HL-60 (cell line): ENCODE measurements at regions not wholly inside any gene's neighbourhood (a gene's known extent, or its start where the extent isn't known, plus 50 kb on each side); places are given as distances from the start of the nearest gene placed in this dataset.

Experiments used
- DNase-seq, 2 experiments: peaks; one replicate each; pipeline ENCODE4 v3.0.0-alpha.2; 2010 to 2020; ENCODE audit warnings: low read depth in 1 of 2, low spot score in 1 of 2
- H3K27ac ChIP-seq: fragments of 250-450 bp; sonication (Bioruptor Pico); replicated peaks from 2 replicates; pipeline ENCODE4 v1.5.1; 2020; ENCODE audit warnings: mild to moderate bottlenecking, moderate library complexity
- H3K27me3 ChIP-seq: fragments of 250-450 bp; sonication (Bioruptor Pico); 2 replicates; pipeline ENCODE4 v1.5.1; 2021; ENCODE audit warnings: mild to moderate bottlenecking, moderate library complexity; ENCODE audit not compliant: insufficient read depth, poor library complexity, severe bottlenecking
- H3K4me3 ChIP-seq: replicated peaks from 2 replicates; pipeline ENCODE4 v1.5.1; 2011; ENCODE audit warnings: mild to moderate bottlenecking, control low read depth, low read length; ENCODE audit not compliant: insufficient read depth
- GABPA ChIP-seq: IDR thresholded peaks from 2 replicates; pipeline ENCODE4 v1.6.1; 2012; ENCODE audit warnings: low read depth
- POLR2AphosphoS5 ChIP-seq: IDR thresholded peaks from 2 replicates; pipeline ENCODE4 v1.6.1; 2012; ENCODE audit warnings: low read depth
- SPI1 ChIP-seq: IDR thresholded peaks from 2 replicates; pipeline ENCODE4 v1.6.1; 2012; ENCODE audit warnings: low read depth, mild to moderate bottlenecking, borderline replicate concordance
- TF ChIP-seq, protein P1 (sequence below): IDR thresholded peaks from one replicate; pipeline ENCODE4 v1.5.1; 2011; ENCODE audit warnings: low read length, control low read depth, inconsistent platforms; ENCODE audit not compliant: insufficient read depth
- TF ChIP-seq, protein P2 (sequence below): IDR thresholded peaks from 2 replicates; pipeline ENCODE4 v1.6.1; 2012; ENCODE audit warnings: low read depth; ENCODE audit not compliant: insufficient replicate concordance

DNA sequence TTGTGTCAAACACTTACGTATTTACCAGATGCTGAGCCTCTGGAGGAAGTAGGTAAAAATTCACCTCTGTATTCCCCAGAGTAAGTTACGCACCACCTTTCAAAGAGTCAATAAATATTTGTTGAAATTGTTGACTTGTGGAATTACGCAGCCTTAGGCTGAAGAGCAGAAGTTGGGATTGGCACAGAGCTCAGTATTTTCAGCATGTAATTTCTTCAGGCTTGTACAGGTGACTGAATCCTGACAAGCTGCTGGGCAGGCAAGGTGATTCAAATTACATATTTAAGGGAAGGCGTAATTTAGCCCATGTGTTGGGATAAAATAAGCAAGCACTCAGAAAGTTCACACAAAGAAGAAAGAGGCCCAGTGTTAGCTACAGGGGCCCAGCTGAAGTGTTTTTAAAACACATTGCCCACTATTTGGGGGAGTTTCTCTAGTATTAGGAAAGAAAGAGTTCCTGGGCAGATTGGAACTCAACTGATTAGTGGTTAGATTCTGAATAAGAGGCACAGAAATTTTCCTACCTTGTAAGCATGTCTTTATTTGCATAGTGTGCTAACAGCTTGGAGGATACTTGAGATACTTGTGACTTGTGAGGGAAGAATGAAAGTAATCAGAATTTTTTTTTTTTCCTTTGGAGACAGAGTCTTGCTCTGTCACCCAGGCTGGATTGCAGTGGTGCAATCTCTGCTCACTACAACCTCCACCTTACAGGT is 165.3 kb upstream of the FBXL7 start:
- no peak for DNase-seq
- Histone ChIP-seq H3K27me3 (no peaks in the 10 kb centered on the region), H3K27ac (no peak overlapping the region), H3K4me3 (no peak overlapping the region)
- no peak for TF ChIP-seq SPI1
- no peak for TF ChIP-seq POLR2AphosphoS5
- TF ChIP-seq, protein P1, sequence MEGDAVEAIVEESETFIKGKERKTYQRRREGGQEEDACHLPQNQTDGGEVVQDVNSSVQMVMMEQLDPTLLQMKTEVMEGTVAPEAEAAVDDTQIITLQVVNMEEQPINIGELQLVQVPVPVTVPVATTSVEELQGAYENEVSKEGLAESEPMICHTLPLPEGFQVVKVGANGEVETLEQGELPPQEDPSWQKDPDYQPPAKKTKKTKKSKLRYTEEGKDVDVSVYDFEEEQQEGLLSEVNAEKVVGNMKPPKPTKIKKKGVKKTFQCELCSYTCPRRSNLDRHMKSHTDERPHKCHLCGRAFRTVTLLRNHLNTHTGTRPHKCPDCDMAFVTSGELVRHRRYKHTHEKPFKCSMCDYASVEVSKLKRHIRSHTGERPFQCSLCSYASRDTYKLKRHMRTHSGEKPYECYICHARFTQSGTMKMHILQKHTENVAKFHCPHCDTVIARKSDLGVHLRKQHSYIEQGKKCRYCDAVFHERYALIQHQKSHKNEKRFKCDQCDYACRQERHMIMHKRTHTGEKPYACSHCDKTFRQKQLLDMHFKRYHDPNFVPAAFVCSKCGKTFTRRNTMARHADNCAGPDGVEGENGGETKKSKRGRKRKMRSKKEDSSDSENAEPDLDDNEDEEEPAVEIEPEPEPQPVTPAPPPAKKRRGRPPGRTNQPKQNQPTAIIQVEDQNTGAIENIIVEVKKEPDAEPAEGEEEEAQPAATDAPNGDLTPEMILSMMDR, result no peak
- TF ChIP-seq, protein P2, sequence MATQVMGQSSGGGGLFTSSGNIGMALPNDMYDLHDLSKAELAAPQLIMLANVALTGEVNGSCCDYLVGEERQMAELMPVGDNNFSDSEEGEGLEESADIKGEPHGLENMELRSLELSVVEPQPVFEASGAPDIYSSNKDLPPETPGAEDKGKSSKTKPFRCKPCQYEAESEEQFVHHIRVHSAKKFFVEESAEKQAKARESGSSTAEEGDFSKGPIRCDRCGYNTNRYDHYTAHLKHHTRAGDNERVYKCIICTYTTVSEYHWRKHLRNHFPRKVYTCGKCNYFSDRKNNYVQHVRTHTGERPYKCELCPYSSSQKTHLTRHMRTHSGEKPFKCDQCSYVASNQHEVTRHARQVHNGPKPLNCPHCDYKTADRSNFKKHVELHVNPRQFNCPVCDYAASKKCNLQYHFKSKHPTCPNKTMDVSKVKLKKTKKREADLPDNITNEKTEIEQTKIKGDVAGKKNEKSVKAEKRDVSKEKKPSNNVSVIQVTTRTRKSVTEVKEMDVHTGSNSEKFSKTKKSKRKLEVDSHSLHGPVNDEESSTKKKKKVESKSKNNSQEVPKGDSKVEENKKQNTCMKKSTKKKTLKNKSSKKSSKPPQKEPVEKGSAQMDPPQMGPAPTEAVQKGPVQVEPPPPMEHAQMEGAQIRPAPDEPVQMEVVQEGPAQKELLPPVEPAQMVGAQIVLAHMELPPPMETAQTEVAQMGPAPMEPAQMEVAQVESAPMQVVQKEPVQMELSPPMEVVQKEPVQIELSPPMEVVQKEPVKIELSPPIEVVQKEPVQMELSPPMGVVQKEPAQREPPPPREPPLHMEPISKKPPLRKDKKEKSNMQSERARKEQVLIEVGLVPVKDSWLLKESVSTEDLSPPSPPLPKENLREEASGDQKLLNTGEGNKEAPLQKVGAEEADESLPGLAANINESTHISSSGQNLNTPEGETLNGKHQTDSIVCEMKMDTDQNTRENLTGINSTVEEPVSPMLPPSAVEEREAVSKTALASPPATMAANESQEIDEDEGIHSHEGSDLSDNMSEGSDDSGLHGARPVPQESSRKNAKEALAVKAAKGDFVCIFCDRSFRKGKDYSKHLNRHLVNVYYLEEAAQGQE, result no peak
- TF ChIP-seq GABPA, result no peak

DNA sequence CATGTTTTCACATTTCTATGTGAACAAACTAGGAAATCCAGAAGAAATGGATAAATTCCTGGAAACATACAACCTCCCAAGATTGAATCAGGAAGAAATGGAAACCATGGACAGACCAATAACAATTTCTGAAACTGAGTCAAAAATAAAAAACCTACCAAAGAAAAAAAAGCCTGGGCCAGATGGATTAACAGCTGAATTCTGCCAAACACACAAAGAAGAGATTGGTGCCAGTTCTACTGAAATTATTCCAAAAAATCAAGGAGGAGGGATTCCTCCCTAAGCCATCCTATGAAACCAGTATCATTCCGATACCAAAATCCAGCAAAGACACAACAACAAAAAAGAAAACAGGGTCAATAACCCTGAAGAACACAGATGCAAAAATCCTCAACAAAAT is 166.9 kb upstream of the FBXL7 start:
- H3K27ac ChIP-seq, result no peak overlapping the region
- TF ChIP-seq SPI1, result no peak
- TF ChIP-seq, protein P2, result no peak
- no peak for TF ChIP-seq POLR2AphosphoS5
- TF ChIP-seq, protein P1, result no peak
- TF ChIP-seq GABPA, result no peak
- DNase-seq, result no peak
- no peaks in the 10 kb centered on the region for H3K27me3 ChIP-seq
- no peak overlapping the region for H3K4me3 ChIP-seq

DNA sequence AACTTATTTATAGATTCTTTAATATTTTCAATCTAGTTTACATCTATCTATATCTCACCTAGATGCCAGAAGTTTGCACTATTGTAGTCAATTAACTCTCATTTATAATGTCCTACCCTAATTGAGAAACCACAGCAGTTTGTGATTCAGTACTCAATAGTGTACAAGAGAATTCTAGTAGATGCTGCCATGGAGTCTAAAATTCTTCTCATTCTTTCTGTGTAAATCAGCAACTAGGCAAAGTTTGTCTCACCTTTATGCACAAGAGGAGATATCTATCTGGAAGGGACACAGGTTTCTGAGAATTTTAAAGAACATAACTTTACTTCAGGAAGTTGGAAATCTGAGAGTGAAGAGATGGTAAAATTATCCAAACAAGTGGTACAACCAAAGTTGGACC is 173.0 kb upstream of the FBXL7 start:
- no peak for DNase-seq

More for the DNA sequence above, 173.0 kb upstream of the FBXL7 start:
- H3K27ac ChIP-seq, result no peak overlapping the region
- H3K27me3 ChIP-seq, result no peaks in the 10 kb centered on the region
- no peak for TF ChIP-seq SPI1
- TF ChIP-seq, protein P1, result no peak
- TF ChIP-seq POLR2AphosphoS5, result no peak
- TF ChIP-seq, protein P2, result no peak
- no peak for TF ChIP-seq GABPA
- no peak overlapping the region for H3K4me3 ChIP-seq
